C4-2B (cell line): ENCODE measurements at regions not wholly inside any gene's neighbourhood (a gene's known extent, or its start where the extent isn't known, plus 50 kb on each side); places are given as distances from the start of the nearest gene placed in this dataset.

Experiments used
- ZFX ChIP-seq: fragments of 450-650 bp; IDR thresholded peaks from 2 replicates; pipeline ENCODE4 v1.6.1; 2017
- TF ChIP-seq, protein P1 (sequence below): fragments of 450-650 bp; conservative IDR thresholded peaks from 2 replicates; pipeline ENCODE4 v1.5.1; 2017; ENCODE audit warnings: mild to moderate bottlenecking

DNA sequence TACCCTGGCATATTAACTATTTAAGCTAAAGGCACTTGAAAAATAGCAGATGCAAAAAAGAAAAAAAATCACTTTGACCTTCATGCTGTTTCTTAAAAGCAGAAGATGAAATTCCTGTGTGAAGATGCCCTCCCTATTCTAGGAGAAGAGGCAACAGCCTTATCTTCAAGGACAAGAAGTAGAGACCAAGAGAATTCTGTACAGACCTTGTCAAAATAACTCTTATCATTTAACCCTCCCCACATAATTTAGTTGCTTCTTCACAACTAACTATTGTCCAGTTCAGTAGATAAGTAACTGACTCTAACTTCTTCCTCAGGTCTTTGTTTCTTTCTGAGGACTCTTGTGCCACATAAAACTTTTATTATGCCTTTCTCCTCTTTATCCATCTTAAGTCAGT lies 72.0 kb upstream of the MARCHF10 start:
- TF ChIP-seq, protein P1, sequence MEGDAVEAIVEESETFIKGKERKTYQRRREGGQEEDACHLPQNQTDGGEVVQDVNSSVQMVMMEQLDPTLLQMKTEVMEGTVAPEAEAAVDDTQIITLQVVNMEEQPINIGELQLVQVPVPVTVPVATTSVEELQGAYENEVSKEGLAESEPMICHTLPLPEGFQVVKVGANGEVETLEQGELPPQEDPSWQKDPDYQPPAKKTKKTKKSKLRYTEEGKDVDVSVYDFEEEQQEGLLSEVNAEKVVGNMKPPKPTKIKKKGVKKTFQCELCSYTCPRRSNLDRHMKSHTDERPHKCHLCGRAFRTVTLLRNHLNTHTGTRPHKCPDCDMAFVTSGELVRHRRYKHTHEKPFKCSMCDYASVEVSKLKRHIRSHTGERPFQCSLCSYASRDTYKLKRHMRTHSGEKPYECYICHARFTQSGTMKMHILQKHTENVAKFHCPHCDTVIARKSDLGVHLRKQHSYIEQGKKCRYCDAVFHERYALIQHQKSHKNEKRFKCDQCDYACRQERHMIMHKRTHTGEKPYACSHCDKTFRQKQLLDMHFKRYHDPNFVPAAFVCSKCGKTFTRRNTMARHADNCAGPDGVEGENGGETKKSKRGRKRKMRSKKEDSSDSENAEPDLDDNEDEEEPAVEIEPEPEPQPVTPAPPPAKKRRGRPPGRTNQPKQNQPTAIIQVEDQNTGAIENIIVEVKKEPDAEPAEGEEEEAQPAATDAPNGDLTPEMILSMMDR = no peak
- TF ChIP-seq ZFX = no peak
